SU-DHL-6 (cell line): ENCODE measurements at regions not wholly inside any gene's neighbourhood (a gene's known extent, or its start where the extent isn't known, plus 50 kb on each side); places are given as distances from the start of the nearest gene placed in this dataset.

ENCODE experiments used
- H2AFZ ChIP-seq: fragments of 200-600 bp; sonication (generic); 2 replicates; pipeline ENCODE4 v1.6.1; 2014; ENCODE audit warnings: low read depth, mild to moderate bottlenecking, moderate library complexity, mixed read lengths, antibody characterized with exemption, low read length; ENCODE audit not compliant: severe bottlenecking
- H3F3A ChIP-seq: fragments of 200-600 bp; shearing (Covaris generic); 2 replicates; pipeline ENCODE4 v1.6.0; 2016; ENCODE audit warnings: antibody characterized with exemption, mild to moderate bottlenecking; ENCODE audit not compliant: insufficient read depth
- H3K27ac ChIP-seq: fragments of 200-600 bp; sonication (generic); 2 replicates; pipeline ENCODE4 v1.5.1; 2016; ENCODE audit warnings: low read depth, mild to moderate bottlenecking, low read length, moderate library complexity, mixed read lengths
- H3K27me3 ChIP-seq: fragments of 200-600 bp; sonication (generic), shearing (Covaris generic); 2 replicates; pipeline ENCODE4 v1.6.0; 2014; ENCODE audit warnings: mild to moderate bottlenecking, low read length
- H3K36me3 ChIP-seq: fragments of 200-600 bp; sonication (generic); 2 replicates; pipeline ENCODE4 v1.6.1; 2014; ENCODE audit warnings: mild to moderate bottlenecking, low read length, mixed read lengths
- H3K4me2 ChIP-seq: fragments of 300-600, 200-600 bp; shearing (Covaris generic), sonication (generic); 2 replicates; pipeline ENCODE4 v1.6.0; 2014; ENCODE audit warnings: low read length, low read depth, mild to moderate bottlenecking; ENCODE audit not compliant: poor library complexity, severe bottlenecking
- H3K4me3 ChIP-seq: fragments of 200-600 bp; sonication (generic); 2 replicates; pipeline ENCODE4 v1.5.1; 2014; ENCODE audit warnings: antibody characterized with exemption, low read length, mild to moderate bottlenecking, mixed read lengths; ENCODE audit not compliant: insufficient read depth, poor library complexity, severe bottlenecking
- H3K79me2 ChIP-seq: fragments of 200-600 bp; sonication (generic); 2 replicates; pipeline ENCODE4 v1.6.1; 2014; ENCODE audit warnings: mild to moderate bottlenecking, low read length, moderate library complexity; ENCODE audit not compliant: insufficient read depth
- H3K9ac ChIP-seq: fragments of 200-600 bp; sonication (generic); 2 replicates; pipeline ENCODE4 v1.7.0; 2014; ENCODE audit warnings: mild to moderate bottlenecking, low read length
- H3K9me2 ChIP-seq: fragments of 200-600 bp; sonication (generic); replicated peaks from 2 replicates; pipeline ENCODE4 v1.6.1; 2014; ENCODE audit warnings: low read length; ENCODE audit not compliant: insufficient read depth
- H3K9me3 ChIP-seq: fragments of 200-600 bp; sonication (generic); 2 replicates; pipeline ENCODE4 v1.6.1; 2014; ENCODE audit warnings: low read length, mixed read lengths; ENCODE audit not compliant: insufficient read depth
- H4K20me1 ChIP-seq: fragments of 200-600 bp; sonication (generic); 2 replicates; pipeline ENCODE4 v1.6.1; 2014; ENCODE audit warnings: low read depth, mild to moderate bottlenecking, antibody characterized with exemption, low read length, moderate library complexity, mixed read lengths
- EZH2phosphoT487 ChIP-seq: fragments of 200-600 bp; sonication (generic), shearing (Covaris generic); conservative IDR thresholded peaks from 2 replicates; pipeline ENCODE4 v1.6.1; 2018; ENCODE audit warnings: mild to moderate bottlenecking, antibody characterized with exemption, low read length, moderate library complexity, mixed read lengths
- TF ChIP-seq, protein P1 (sequence below): fragments of 200-600 bp; sonication (generic); IDR thresholded peaks from one replicate; pipeline ENCODE4 v1.5.1; 2017; ENCODE audit warnings: antibody characterized with exemption, mild to moderate bottlenecking, low read length, moderate library complexity; ENCODE audit not compliant: insufficient read depth, poor library complexity, severe bottlenecking

DNA sequence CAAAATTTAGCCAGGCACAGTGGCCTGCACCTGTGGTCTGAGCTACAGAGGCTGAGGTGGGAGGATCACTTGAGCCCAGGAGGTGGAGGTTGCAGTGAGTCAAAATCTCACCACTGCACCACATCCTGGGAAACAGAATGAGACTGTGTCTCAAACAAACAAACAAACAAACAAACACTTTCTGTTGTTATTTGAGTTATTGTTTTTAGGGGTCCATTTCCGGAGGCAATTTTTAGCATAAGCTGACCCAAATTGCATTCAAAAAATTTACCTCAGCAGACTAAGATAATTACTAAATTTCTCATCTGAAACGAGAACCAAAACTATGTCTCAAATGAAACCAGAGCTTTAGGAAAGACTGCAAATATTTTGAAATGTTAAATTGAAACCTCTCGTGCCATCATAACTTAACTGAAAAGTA is 1485.1 kb downstream of the EFNA5 start:
- no peak overlapping the region for H3K27ac ChIP-seq
- H3K9me3 ChIP-seq: no peaks in the 10 kb centered on the region
- no peak overlapping the region for H3K4me3 ChIP-seq
- no peaks in the 10 kb centered on the region for H3K36me3 ChIP-seq
- H3K27me3 ChIP-seq: no peaks in the 10 kb centered on the region
- H2AFZ ChIP-seq: no peak overlapping the region
- H4K20me1 ChIP-seq: no peaks in the 10 kb centered on the region
- no peaks in the 10 kb centered on the region for H3K79me2 ChIP-seq
- H3K9me2 ChIP-seq: no peaks in the 10 kb centered on the region
- TF ChIP-seq, protein P1, sequence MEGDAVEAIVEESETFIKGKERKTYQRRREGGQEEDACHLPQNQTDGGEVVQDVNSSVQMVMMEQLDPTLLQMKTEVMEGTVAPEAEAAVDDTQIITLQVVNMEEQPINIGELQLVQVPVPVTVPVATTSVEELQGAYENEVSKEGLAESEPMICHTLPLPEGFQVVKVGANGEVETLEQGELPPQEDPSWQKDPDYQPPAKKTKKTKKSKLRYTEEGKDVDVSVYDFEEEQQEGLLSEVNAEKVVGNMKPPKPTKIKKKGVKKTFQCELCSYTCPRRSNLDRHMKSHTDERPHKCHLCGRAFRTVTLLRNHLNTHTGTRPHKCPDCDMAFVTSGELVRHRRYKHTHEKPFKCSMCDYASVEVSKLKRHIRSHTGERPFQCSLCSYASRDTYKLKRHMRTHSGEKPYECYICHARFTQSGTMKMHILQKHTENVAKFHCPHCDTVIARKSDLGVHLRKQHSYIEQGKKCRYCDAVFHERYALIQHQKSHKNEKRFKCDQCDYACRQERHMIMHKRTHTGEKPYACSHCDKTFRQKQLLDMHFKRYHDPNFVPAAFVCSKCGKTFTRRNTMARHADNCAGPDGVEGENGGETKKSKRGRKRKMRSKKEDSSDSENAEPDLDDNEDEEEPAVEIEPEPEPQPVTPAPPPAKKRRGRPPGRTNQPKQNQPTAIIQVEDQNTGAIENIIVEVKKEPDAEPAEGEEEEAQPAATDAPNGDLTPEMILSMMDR: no peak
- no peak for TF ChIP-seq EZH2phosphoT487
- no peaks in the 10 kb centered on the region for H3F3A ChIP-seq
- H3K9ac ChIP-seq: no peak overlapping the region
- H3K4me2 ChIP-seq: no peak overlapping the region

DNA sequence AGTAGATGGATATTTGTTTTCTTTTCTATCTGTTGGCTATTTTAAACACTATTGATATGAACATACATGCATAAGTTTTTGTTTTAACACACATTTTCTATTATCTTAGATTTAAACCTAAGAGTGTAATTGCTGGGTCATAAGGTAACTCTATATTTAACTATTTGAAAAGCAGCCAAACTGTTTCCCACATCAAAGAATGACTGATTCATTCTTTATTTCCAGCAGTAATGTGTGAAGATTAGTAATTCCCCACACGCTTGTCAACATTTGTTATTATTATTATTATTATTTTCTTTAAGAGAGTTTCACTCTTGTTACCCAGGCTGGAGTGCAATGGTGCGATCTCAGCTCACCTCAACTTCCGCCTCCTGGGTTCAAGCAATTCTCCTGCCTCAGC is 1495.8 kb downstream of the EFNA5 start:
- Histone ChIP-seq H3K27ac (no peak overlapping the region), H3K4me3 (no peak overlapping the region), H3K9me2 (no peaks in the 10 kb centered on the region), H3K36me3 (no peaks in the 10 kb centered on the region), H3K9me3 (no peaks in the 10 kb centered on the region), H3K4me2 (no peak overlapping the region), H3K27me3 (no peaks in the 10 kb centered on the region), H4K20me1 (no peaks in the 10 kb centered on the region), H2AFZ (no peak overlapping the region), H3K79me2 (no peaks in the 10 kb centered on the region), H3K9ac (no peak overlapping the region), H3F3A (no peaks in the 10 kb centered on the region)
- TF ChIP-seq, protein P1: no peak
- no peak for TF ChIP-seq EZH2phosphoT487

DNA sequence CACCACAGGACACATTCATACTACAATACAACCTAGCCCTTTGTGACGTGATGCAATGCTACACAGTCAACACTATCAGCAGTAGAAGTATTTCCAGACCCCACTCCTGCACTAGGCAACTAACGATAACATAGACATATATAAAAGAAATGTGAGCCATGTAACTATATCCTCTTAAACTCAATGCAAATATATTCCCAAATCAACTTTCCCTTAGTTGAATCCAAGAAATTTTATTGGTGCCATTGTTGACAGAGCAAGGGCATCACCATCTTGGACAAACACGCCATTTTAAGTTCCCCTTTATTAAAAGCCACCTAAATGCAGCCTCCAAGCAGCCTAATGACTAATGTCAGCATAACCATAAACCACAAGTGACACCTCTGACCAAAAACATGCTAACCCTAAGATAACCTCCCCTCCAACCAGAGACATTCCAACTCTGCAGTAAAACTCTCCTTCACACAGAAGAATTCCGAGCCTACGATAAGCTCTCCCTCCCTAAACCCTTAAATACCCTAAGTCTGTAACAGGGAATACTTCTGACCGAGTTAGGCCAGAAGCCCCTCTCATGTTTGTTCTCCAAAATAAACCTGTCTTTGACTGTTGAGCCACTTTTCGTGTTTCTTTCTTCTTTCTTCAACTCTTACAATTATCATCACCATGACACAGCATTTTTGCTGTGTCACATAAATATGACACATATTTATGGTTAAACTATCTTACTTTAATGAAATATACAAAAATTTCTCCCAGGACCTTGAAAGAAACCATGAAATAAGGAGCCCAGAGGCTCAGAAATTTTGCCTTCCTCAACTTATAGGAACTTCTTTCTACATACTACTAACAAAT is 1497.8 kb downstream of the EFNA5 start:
- TF ChIP-seq, protein P1: no peak
- TF ChIP-seq EZH2phosphoT487: no peak
- Histone ChIP-seq H2AFZ (peak overlapping the region; percentile 13), H3K27ac (no peak overlapping the region), H3K27me3 (no peaks in the 10 kb centered on the region), H3K9ac (no peak overlapping the region), H3K4me3 (no peak overlapping the region), H3K4me2 (no peak overlapping the region), H3K9me2 (no peaks in the 10 kb centered on the region), H3K9me3 (no peaks in the 10 kb centered on the region), H3K79me2 (no peaks in the 10 kb centered on the region), H3K36me3 (no peaks in the 10 kb centered on the region), H4K20me1 (no peaks in the 10 kb centered on the region), H3F3A (no peaks in the 10 kb centered on the region)
